Erythroblast (primary cell): ENCODE measurements at regions not wholly inside any gene's neighbourhood (a gene's known extent, or its start where the extent isn't known, plus 50 kb on each side); places are given as distances from the start of the nearest gene placed in this dataset.
"Not testable (repeated sequence)": the region's sequence is repeated elsewhere in the genome, so short reads cannot be mapped to it uniquely, and the experiment has no call there.

ENCODE experiments used
- GATA1 ChIP-seq: IDR thresholded peaks from 2 replicates; pipeline ENCODE4 v1.6.1; 2011; ENCODE audit warnings: low read depth, mild to moderate bottlenecking, control low read depth, low read length, moderate library complexity
- POLR2A ChIP-seq: IDR thresholded peaks from 2 replicates; pipeline ENCODE4 v1.6.1; 2011; ENCODE audit warnings: mild to moderate bottlenecking, low read length

DNA sequence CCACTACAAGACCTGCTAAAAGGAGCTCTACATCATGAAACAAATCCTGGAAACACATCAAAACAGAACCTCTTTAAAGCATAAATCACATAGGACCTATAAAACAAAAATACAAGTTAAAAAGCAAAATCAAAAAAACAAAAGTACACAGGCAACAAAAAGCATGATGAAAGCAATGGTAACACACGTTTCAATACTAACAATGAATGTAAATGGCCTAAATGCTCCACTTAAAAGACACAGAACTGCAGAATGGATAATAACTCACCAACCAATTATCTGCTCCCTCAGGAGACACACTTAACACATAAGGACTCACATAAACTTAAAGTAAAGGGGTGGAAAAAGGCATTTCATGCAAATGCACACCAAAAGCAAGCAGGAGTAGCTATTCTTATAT is 66.1 kb upstream of the SSTR4 start:
- TF ChIP-seq POLR2A, GATA1: not testable (repeated sequence)
